Liver (tissue), 8 donors: ENCODE measurements at regions not wholly inside any gene's neighbourhood (a gene's known extent, or its start where the extent isn't known, plus 50 kb on each side); places are given as distances from the start of the nearest gene placed in this dataset.

Source experiments
- DNase-seq: peaks from one replicate; pipeline ENCODE4 v3.0.0-alpha.2; 2017; ENCODE audit warnings: low spot score
- H3K27ac ChIP-seq, 2 donors: one replicate each; pipeline ENCODE4 v1.7.0; 2013; ENCODE audit warnings: inconsistent platforms in 2 of 2, low read length in 2 of 2, control low read depth in 1 of 2, low read depth in 1 of 2, mild to moderate bottlenecking in 1 of 2
- H3K27me3 ChIP-seq, 4 donors: one replicate each; pipeline versions ENCODE4 v1.6.1 to v1.7.0; 2013; ENCODE audit warnings: low read length in 3 of 4, inconsistent platforms in 1 of 4, mild to moderate bottlenecking in 1 of 4, moderate library complexity in 1 of 4; ENCODE audit not compliant: control insufficient read depth in 4 of 4, insufficient read depth in 4 of 4
- H3K36me3 ChIP-seq, 4 donors: one replicate each; pipeline versions ENCODE4 v1.6.1 to v1.7.0; 2013; ENCODE audit warnings: low read length in 3 of 4, mild to moderate bottlenecking in 3 of 4, low read depth in 1 of 4, moderate library complexity in 1 of 4; ENCODE audit not compliant: control insufficient read depth in 4 of 4, insufficient read depth in 3 of 4
- H3K4me1 ChIP-seq, 4 donors: one replicate each; pipeline versions ENCODE4 v1.6.1 to v1.7.0; 2013; ENCODE audit warnings: low read length in 3 of 4, mild to moderate bottlenecking in 3 of 4, moderate library complexity in 1 of 4; ENCODE audit not compliant: control insufficient read depth in 4 of 4, insufficient read depth in 4 of 4
- H3K4me3 ChIP-seq, 3 donors: one replicate each; pipeline versions ENCODE4 v1.6.1 to v1.7.0; 2013; ENCODE audit warnings: low read length in 3 of 3, control low read depth in 1 of 3, low read depth in 1 of 3, mild to moderate bottlenecking in 1 of 3
- H3K9ac ChIP-seq, 2 donors: one replicate each; pipeline ENCODE4 v1.7.0; 2013; ENCODE audit warnings: low read length in 2 of 2, mild to moderate bottlenecking in 2 of 2, moderate library complexity in 2 of 2, control low read depth in 1 of 2, low read depth in 1 of 2
- H3K9me3 ChIP-seq, 4 donors: one replicate each; pipeline versions ENCODE4 v1.6.1 to v1.7.0; 2013; ENCODE audit warnings: low read length in 3 of 4; ENCODE audit not compliant: control insufficient read depth in 4 of 4
- EGR1 ChIP-seq, 2 donors: IDR thresholded peaks; 2 replicates each; pipeline ENCODE4 v1.6.1; 2016 to 2018; ENCODE audit warnings: antibody characterized with exemption in 2 of 2, low read depth in 2 of 2
- FOXA1 ChIP-seq: IDR thresholded peaks from 2 replicates; pipeline ENCODE4 v1.6.1; 2016; ENCODE audit warnings: antibody characterized with exemption
- FOXA2 ChIP-seq: IDR thresholded peaks from 2 replicates; pipeline ENCODE4 v1.6.1; 2016; ENCODE audit warnings: antibody characterized with exemption
- HNF4A ChIP-seq, 2 donors: conservative IDR thresholded peaks; 2 replicates each; pipeline ENCODE4 v1.6.1; 2016; ENCODE audit warnings: antibody characterized with exemption in 2 of 2, mild to moderate bottlenecking in 2 of 2
- HNF4G ChIP-seq: IDR thresholded peaks from 2 replicates; pipeline ENCODE4 v1.6.1; 2016; ENCODE audit warnings: antibody characterized with exemption
- JUND ChIP-seq, 2 donors: IDR thresholded peaks; 2 replicates each; pipeline ENCODE4 v1.6.1; 2016; ENCODE audit warnings: antibody characterized with exemption in 2 of 2
- NR2F2 ChIP-seq: IDR thresholded peaks from 2 replicates; pipeline ENCODE4 v1.6.1; 2016; ENCODE audit warnings: antibody characterized with exemption
- RAD21 ChIP-seq, 2 donors: IDR thresholded peaks; 2 replicates each; pipeline ENCODE4 v1.6.1; 2016; ENCODE audit warnings: antibody characterized with exemption in 2 of 2, mild to moderate bottlenecking in 2 of 2
- SP1 ChIP-seq: IDR thresholded peaks from 2 replicates; pipeline ENCODE4 v1.6.1; 2018; ENCODE audit warnings: antibody characterized with exemption, mild to moderate bottlenecking
- TAF1 ChIP-seq: conservative IDR thresholded peaks from 2 replicates; pipeline ENCODE4 v1.6.1; 2016; ENCODE audit warnings: antibody characterized with exemption, mild to moderate bottlenecking
- YY1 ChIP-seq: IDR thresholded peaks from 2 replicates; pipeline ENCODE4 v1.6.1; 2016; ENCODE audit warnings: antibody characterized with exemption, mild to moderate bottlenecking
- WGBS: extraction: QIAGEN DNeasy Blood & Tissue Kit; methylation state at CpG from one replicate; pipeline ENCODE4 v1.1.7; 2013; 5-methylcytosine and 5-hydroxymethylcytosine counted together
- TF ChIP-seq, protein P1 (sequence below): IDR thresholded peaks from 2 replicates; pipeline ENCODE4 v1.6.1; 2016; ENCODE audit warnings: antibody characterized with exemption
- TF ChIP-seq, protein P2 (sequence below): fragments of 150-350 bp; IDR thresholded peaks from 2 replicates; pipeline ENCODE4 v1.5.1; 2017; ENCODE audit warnings: improper control_type of control experiment, low read depth, low read length; ENCODE audit not compliant: missing input control
- TF ChIP-seq, protein P3 (sequence below): IDR thresholded peaks from 2 replicates; pipeline ENCODE4 v1.6.1; 2016; ENCODE audit warnings: antibody characterized with exemption, mild to moderate bottlenecking
- TF ChIP-seq, protein P4 (sequence below): IDR thresholded peaks from 2 replicates; pipeline ENCODE4 v1.6.1; 2016; ENCODE audit warnings: antibody characterized with exemption
- donor health status: healthy.
- donor health status: healthy.
- donor health status: healthy.
- donor health status: healthy.
- donor health status: healthy.

DNA sequence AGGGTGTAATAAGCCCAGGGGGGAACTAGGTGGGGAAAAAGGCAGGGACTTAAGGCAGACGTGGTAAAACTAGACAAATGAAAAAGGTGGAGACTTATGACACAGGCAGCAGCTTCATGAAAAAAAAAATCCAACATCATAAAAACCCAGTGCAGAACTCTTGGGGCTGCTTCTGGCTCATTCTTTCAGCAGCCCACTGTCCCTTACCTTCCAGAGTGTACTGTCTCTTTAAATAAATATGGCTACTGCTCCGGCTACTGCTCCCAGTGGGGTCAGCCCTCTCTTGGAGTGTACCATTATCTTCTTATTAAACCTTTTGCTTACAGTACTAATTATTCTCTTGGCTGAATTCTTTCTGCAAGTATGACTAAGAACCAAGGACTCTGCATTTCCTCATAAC is 699.5 kb downstream of the DSC3 start:
- DNase-seq: no peak
- TF ChIP-seq SP1: no peak
- no peak for TF ChIP-seq HNF4G
- TF ChIP-seq FOXA1: no peak
- no peak for TF ChIP-seq NR2F2
- TF ChIP-seq YY1: no peak
- TF ChIP-seq RAD21 (IDR thresholded peaks at IDR 0.05): no peak
- no peak for TF ChIP-seq EGR1 (IDR thresholded peaks at IDR 0.05; ENCODE audit: low read depth in 2 of 2)
- TF ChIP-seq, protein P1, sequence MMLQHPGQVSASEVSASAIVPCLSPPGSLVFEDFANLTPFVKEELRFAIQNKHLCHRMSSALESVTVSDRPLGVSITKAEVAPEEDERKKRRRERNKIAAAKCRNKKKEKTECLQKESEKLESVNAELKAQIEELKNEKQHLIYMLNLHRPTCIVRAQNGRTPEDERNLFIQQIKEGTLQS: no peak
- TF ChIP-seq JUND (IDR thresholded peaks at IDR 0.05): no peak
- TF ChIP-seq HNF4A (conservative IDR thresholded peaks at IDR 0.05): no peak
- TF ChIP-seq, protein P2, sequence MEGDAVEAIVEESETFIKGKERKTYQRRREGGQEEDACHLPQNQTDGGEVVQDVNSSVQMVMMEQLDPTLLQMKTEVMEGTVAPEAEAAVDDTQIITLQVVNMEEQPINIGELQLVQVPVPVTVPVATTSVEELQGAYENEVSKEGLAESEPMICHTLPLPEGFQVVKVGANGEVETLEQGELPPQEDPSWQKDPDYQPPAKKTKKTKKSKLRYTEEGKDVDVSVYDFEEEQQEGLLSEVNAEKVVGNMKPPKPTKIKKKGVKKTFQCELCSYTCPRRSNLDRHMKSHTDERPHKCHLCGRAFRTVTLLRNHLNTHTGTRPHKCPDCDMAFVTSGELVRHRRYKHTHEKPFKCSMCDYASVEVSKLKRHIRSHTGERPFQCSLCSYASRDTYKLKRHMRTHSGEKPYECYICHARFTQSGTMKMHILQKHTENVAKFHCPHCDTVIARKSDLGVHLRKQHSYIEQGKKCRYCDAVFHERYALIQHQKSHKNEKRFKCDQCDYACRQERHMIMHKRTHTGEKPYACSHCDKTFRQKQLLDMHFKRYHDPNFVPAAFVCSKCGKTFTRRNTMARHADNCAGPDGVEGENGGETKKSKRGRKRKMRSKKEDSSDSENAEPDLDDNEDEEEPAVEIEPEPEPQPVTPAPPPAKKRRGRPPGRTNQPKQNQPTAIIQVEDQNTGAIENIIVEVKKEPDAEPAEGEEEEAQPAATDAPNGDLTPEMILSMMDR: no peak
- TF ChIP-seq TAF1: no peak
- Histone ChIP-seq H3K36me3 (no peaks in the 10 kb centered on the region), H3K9me3 (no peaks in the 10 kb centered on the region), H3K9ac (no peak overlapping the region), H3K4me3 (no peak overlapping the region), H3K4me1 (no peaks in the 10 kb centered on the region), H3K27me3 (no peaks in the 10 kb centered on the region), H3K27ac (no peak overlapping the region)
- 53% methylated on average over 2 of the region's 2 CpGs for WGBS

DNA sequence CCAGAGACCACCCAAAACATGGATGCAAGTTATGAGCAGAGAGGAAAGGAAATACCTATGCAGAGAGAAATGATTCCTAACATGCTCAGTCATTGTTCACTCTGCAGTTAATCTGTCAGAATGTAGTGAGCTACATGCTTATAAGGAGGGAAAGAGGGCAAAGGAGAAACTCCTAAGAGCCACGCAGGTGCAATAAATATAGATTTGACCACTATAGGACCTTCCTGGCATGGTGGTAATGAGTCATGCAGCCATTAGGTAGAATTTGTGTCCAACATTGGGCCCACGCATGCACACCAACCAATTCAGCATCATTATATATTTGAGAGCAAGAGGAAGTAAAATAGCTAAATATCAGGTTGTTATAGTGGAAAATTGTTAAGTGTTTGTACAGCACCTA is 699.9 kb downstream of the DSC3 start:
- Histone ChIP-seq H3K9me3 (no peaks in the 10 kb centered on the region), H3K36me3 (no peaks in the 10 kb centered on the region), H3K4me3 (no peak overlapping the region), H3K4me1 (no peaks in the 10 kb centered on the region), H3K27me3 (no peaks in the 10 kb centered on the region), H3K27ac (no peak overlapping the region), H3K9ac (no peak overlapping the region)
- 71% methylated on average over 2 of the region's 2 CpGs for WGBS
- no peak for DNase-seq
- TF ChIP-seq EGR1 (IDR thresholded peaks at IDR 0.05; ENCODE audit: low read depth in 2 of 2): no peak

DNA sequence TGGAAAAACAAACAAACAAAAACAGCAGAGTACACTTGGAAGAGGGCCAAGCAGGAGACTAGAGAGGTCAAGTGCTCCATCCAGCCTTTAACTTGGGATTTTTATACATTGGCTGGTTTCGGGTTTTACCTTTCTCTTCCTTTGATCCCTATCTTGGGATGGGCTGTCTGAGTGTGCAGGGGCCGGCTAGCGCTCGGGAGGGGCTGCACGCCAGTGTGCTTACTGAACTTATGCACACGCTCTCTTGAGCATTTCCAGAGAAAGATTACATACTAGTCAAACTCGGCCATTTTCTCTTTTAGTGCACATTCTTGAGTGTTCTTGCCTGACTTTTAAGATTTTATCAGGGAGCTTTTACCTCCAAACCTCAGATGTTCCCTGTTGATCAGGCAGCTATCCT is 707.8 kb downstream of the DSC3 start:
- no peak for DNase-seq
- Histone ChIP-seq H3K27ac (no peak overlapping the region), H3K4me3 (no peak overlapping the region), H3K4me1 (no peaks in the 10 kb centered on the region), H3K36me3 (no peaks in the 10 kb centered on the region), H3K9ac (no peak overlapping the region), H3K9me3 (no peaks in the 10 kb centered on the region), H3K27me3 (no peaks in the 10 kb centered on the region)
- no peak for TF ChIP-seq JUND (IDR thresholded peaks at IDR 0.05)
- TF ChIP-seq NR2F2: no peak
- no peak for TF ChIP-seq TAF1
- TF ChIP-seq RAD21 (IDR thresholded peaks at IDR 0.05): no peak
- TF ChIP-seq FOXA1: no peak
- no peak for TF ChIP-seq FOXA2
- TF ChIP-seq, protein P3, sequence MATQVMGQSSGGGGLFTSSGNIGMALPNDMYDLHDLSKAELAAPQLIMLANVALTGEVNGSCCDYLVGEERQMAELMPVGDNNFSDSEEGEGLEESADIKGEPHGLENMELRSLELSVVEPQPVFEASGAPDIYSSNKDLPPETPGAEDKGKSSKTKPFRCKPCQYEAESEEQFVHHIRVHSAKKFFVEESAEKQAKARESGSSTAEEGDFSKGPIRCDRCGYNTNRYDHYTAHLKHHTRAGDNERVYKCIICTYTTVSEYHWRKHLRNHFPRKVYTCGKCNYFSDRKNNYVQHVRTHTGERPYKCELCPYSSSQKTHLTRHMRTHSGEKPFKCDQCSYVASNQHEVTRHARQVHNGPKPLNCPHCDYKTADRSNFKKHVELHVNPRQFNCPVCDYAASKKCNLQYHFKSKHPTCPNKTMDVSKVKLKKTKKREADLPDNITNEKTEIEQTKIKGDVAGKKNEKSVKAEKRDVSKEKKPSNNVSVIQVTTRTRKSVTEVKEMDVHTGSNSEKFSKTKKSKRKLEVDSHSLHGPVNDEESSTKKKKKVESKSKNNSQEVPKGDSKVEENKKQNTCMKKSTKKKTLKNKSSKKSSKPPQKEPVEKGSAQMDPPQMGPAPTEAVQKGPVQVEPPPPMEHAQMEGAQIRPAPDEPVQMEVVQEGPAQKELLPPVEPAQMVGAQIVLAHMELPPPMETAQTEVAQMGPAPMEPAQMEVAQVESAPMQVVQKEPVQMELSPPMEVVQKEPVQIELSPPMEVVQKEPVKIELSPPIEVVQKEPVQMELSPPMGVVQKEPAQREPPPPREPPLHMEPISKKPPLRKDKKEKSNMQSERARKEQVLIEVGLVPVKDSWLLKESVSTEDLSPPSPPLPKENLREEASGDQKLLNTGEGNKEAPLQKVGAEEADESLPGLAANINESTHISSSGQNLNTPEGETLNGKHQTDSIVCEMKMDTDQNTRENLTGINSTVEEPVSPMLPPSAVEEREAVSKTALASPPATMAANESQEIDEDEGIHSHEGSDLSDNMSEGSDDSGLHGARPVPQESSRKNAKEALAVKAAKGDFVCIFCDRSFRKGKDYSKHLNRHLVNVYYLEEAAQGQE: no peak
- TF ChIP-seq SP1: no peak
- TF ChIP-seq HNF4A (conservative IDR thresholded peaks at IDR 0.05): no peak
- TF ChIP-seq, protein P4, sequence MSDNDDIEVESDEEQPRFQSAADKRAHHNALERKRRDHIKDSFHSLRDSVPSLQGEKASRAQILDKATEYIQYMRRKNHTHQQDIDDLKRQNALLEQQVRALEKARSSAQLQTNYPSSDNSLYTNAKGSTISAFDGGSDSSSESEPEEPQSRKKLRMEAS: no peak
- TF ChIP-seq, protein P1: no peak
- TF ChIP-seq HNF4G: no peak
- no peak for TF ChIP-seq EGR1 (IDR thresholded peaks at IDR 0.05; ENCODE audit: low read depth in 2 of 2)
- 83% methylated on average over 7 of the region's 7 CpGs for WGBS
